ENCODE measurements at regions not wholly inside any gene's neighbourhood (a gene's known extent, or its start where the extent isn't known, plus 50 kb on each side); places are given as distances from the start of the nearest gene placed in this dataset.

DNA sequence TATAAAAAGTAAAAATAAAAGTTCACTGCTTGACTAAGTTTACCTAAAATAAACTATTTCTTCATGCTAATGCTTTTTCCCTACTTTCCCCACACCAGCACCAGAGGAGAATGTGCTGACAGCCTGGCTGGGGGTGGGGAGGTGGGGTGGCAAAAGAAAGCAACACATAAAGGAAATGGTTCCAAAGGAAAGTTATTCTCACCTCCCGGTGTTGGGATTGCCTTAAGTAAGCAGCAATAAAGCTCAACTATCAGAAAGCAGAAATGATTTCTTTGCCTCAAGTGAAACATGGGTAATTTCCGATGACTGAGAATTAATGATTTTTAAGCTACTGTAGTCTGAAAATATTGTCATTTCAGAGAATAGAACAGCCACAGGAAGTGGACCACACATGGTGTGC is 84.5 kb upstream of the DKK2 start:
- TF ChIP-seq RCOR1 (IDR thresholded peaks at IDR 0.05; ENCODE audit: insufficient replicate concordance, low read length) (no peak), NFE2L2 (IDR thresholded peaks at IDR 0.05; ENCODE audit: low read depth, low read length) (no peak), POLR2A (IDR thresholded peaks at IDR 0.05; ENCODE audit: low read depth, low read length) (no peak), SMC3 (IDR thresholded peaks at IDR 0.05; ENCODE audit: low read depth, low read length) (no peak), RAD21 (IDR thresholded peaks at IDR 0.05; ENCODE audit: low read length) (no peak), CEBPB (IDR thresholded peaks at IDR 0.05; ENCODE audit: low read depth, low read length) (no peak), CHD1 (IDR thresholded peaks at IDR 0.05; ENCODE audit: low read depth, low read length) (no peak), MAZ (IDR thresholded peaks at IDR 0.05; ENCODE audit: borderline replicate concordance, low read depth, low read length) (no peak), MAFK (IDR thresholded peaks at IDR 0.05; ENCODE audit: low read depth, low read length) (no peak), BHLHE40 (IDR thresholded peaks at IDR 0.05; ENCODE audit: low read depth, low read length) (no peak), FOS (IDR thresholded peaks at IDR 0.05; ENCODE audit: low read depth, low read length) (no peak), RFX5 (IDR thresholded peaks at IDR 0.05; ENCODE audit: low read depth, low read length) (no peak), MXI1 (IDR thresholded peaks at IDR 0.05; ENCODE audit: borderline replicate concordance, low read depth, low read length) (no peak)
- TF ChIP-seq, protein P1, sequence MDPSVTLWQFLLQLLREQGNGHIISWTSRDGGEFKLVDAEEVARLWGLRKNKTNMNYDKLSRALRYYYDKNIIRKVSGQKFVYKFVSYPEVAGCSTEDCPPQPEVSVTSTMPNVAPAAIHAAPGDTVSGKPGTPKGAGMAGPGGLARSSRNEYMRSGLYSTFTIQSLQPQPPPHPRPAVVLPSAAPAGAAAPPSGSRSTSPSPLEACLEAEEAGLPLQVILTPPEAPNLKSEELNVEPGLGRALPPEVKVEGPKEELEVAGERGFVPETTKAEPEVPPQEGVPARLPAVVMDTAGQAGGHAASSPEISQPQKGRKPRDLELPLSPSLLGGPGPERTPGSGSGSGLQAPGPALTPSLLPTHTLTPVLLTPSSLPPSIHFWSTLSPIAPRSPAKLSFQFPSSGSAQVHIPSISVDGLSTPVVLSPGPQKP (IDR thresholded peaks at IDR 0.05; ENCODE audit: borderline replicate concordance, low read depth, low read length): no peak
- TF ChIP-seq, protein P2, sequence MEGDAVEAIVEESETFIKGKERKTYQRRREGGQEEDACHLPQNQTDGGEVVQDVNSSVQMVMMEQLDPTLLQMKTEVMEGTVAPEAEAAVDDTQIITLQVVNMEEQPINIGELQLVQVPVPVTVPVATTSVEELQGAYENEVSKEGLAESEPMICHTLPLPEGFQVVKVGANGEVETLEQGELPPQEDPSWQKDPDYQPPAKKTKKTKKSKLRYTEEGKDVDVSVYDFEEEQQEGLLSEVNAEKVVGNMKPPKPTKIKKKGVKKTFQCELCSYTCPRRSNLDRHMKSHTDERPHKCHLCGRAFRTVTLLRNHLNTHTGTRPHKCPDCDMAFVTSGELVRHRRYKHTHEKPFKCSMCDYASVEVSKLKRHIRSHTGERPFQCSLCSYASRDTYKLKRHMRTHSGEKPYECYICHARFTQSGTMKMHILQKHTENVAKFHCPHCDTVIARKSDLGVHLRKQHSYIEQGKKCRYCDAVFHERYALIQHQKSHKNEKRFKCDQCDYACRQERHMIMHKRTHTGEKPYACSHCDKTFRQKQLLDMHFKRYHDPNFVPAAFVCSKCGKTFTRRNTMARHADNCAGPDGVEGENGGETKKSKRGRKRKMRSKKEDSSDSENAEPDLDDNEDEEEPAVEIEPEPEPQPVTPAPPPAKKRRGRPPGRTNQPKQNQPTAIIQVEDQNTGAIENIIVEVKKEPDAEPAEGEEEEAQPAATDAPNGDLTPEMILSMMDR (conservative IDR thresholded peaks at IDR 0.05; ENCODE audit: low read depth, low read length): no peak
- TF ChIP-seq, protein P3, sequence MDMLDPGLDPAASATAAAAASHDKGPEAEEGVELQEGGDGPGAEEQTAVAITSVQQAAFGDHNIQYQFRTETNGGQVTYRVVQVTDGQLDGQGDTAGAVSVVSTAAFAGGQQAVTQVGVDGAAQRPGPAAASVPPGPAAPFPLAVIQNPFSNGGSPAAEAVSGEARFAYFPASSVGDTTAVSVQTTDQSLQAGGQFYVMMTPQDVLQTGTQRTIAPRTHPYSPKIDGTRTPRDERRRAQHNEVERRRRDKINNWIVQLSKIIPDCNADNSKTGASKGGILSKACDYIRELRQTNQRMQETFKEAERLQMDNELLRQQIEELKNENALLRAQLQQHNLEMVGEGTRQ (IDR thresholded peaks at IDR 0.05; ENCODE audit: low read depth, low read length): no peak
- no peak overlapping the region for H4K5ac ChIP-seq (ENCODE audit: low read depth, low read length)
- H2BK5ac ChIP-seq (ENCODE audit: low read depth, low read length, poor library complexity, severe bottlenecking): no peak overlapping the region
- 50% methylated on average over 1 of the region's 2 CpGs; no CpG with 5 or more reads in 1 of the 2 experiments for WGBS, 2 experiments (ENCODE audit: extremely low coverage in 2 of 2, insufficient read length in 1 of 2)
- no peak for DNase-seq
- no peak overlapping the region for H2BK20ac ChIP-seq (ENCODE audit: low read depth, low read length)
- H2AFZ ChIP-seq (replicated peaks; ENCODE audit: low read length, poor library complexity): no peak overlapping the region
- H2AK9ac ChIP-seq (replicated peaks; ENCODE audit: low read depth, low read length, poor library complexity): no peak overlapping the region
- H2AK5ac ChIP-seq (ENCODE audit: low read depth, low read length): no peak overlapping the region
- no peak overlapping the region for H2BK120ac ChIP-seq (ENCODE audit: low read depth, low read length)
- H3K27ac ChIP-seq (ENCODE audit: insufficient read depth, low read length): no peak overlapping the region
- CTCF ChIA-PET: no interaction called here
- H3K4me3 ChIP-seq (ENCODE audit: insufficient read depth, low read depth, low read length): no peak overlapping the region
- intact Hi-C loops (cut with micrococcal nuclease): no loop called here
- in situ Hi-C loops (cut with MboI; ENCODE audit: low sequenced_read_pairs): no loop called here
- no TSS peak for BruUV-seq (replicated peaks)
- H3K23ac ChIP-seq (ENCODE audit: low read depth, low read length): no peak overlapping the region
- H2BK15ac ChIP-seq (ENCODE audit: low read depth, low read length): no peak overlapping the region
- H4K91ac ChIP-seq (ENCODE audit: insufficient read depth, low read depth, low read length): no peak overlapping the region
- H3K14ac ChIP-seq (replicated peaks; ENCODE audit: low read depth, low read length): no peak overlapping the region
- H4K8ac ChIP-seq (ENCODE audit: low read depth in 2 of 2, low read length in 2 of 2): no peak overlapping the region
- no peaks in the 10 kb centered on the region for H3K36me3 ChIP-seq (ENCODE audit: control insufficient read depth, insufficient read depth, low read length)
- POLR2A ChIA-PET (ENCODE audit: unreplicated experiment): no interaction called here
- no peaks in the 10 kb centered on the region for H3K4me1 ChIP-seq (ENCODE audit: control insufficient read depth, insufficient read depth, low read length)
- H4K20me1 ChIP-seq (ENCODE audit: insufficient read depth, low read length): no peaks in the 10 kb centered on the region
- ATAC-seq (ENCODE audit: low read depth): no peak
- H3K4ac ChIP-seq (ENCODE audit: low read depth, low read length): no peak overlapping the region
- dilution Hi-C loops (cut with HindIII; ENCODE audit: low sequenced_read_pairs, unreplicated experiment): no loop called here
- no peaks in the 10 kb centered on the region for H3K9me1 ChIP-seq (ENCODE audit: insufficient read depth, low read length)
- H3K4me2 ChIP-seq (ENCODE audit: low read depth, low read length): no peak overlapping the region
- no peak overlapping the region for H3K56ac ChIP-seq (ENCODE audit: extremely low read depth, insufficient read depth, low read length)
- no peaks in the 10 kb centered on the region for H3K27me3 ChIP-seq (ENCODE audit: control insufficient read depth, insufficient read depth, low read length)
- H3K9me3 ChIP-seq (ENCODE audit: control insufficient read depth, insufficient read depth, low read length): no peaks in the 10 kb centered on the region
- no peak overlapping the region for H3K9ac ChIP-seq (ENCODE audit: low read depth, low read length)
- H3K18ac ChIP-seq (ENCODE audit: low read depth, low read length): no peak overlapping the region
- H3K79me1 ChIP-seq (ENCODE audit: low read depth in 1 of 2, low read length in 2 of 2): no peaks in the 10 kb centered on the region
